ENCODE measurements at regions not wholly inside any gene's neighbourhood (a gene's known extent, or its start where the extent isn't known, plus 50 kb on each side); places are given as distances from the start of the nearest gene placed in this dataset.

- no peak overlapping the region for H3K27ac Mint-ChIP-seq (ENCODE audit: unreplicated experiment)
- peaks cover under 1% of the 10 kb centered on the region for H3K9me3 Mint-ChIP-seq (ENCODE audit: low read depth)
- TF ChIP-seq CTCF (IDR thresholded peaks at IDR 0.05), result no peak
- no peak overlapping the region for H3K4me3 Mint-ChIP-seq (ENCODE audit: unreplicated experiment)
- DNase-seq (ENCODE audit: low spot score), result no peak
- H3K4me1 Mint-ChIP-seq (ENCODE audit: low read depth), result no peaks in the 10 kb centered on the region
- H3K36me3 Mint-ChIP-seq (ENCODE audit: low read depth), result no peaks in the 10 kb centered on the region
- peaks cover 26% of the 10 kb centered on the region for H3K27me3 Mint-ChIP-seq (ENCODE audit: low read depth)
Observed at GRCh38 chr12:3987571-3987970, 114.4 kb upstream of the PARP11 start.

GRCh38 chr12:3980504-3981272 is 107.5 kb upstream of the PARP11 start:
- Mint-ChIP-seq H3K36me3 (ENCODE audit: low read depth) (peaks cover 1% of the 10 kb centered on the region), H3K4me1 (ENCODE audit: low read depth) (no peaks in the 10 kb centered on the region), H3K27ac (ENCODE audit: unreplicated experiment) (no peak overlapping the region), H3K27me3 (ENCODE audit: low read depth) (peaks cover 8% of the 10 kb centered on the region), H3K4me3 (ENCODE audit: unreplicated experiment) (no peak overlapping the region), H3K9me3 (ENCODE audit: low read depth) (peaks cover 11% of the 10 kb centered on the region)
- TF ChIP-seq CTCF (IDR thresholded peaks at IDR 0.05), result no peak
- DNase-seq (ENCODE audit: low spot score), result no peak

GRCh38 chr12:3977621-3978020 is 104.4 kb upstream of the PARP11 start:
- H3K4me3 Mint-ChIP-seq (ENCODE audit: unreplicated experiment), result no peak overlapping the region
- DNase-seq (ENCODE audit: low spot score), result no peak
- no peak overlapping the region for H3K27ac Mint-ChIP-seq (ENCODE audit: unreplicated experiment)
- H3K9me3 Mint-ChIP-seq (ENCODE audit: low read depth), result peaks cover 11% of the 10 kb centered on the region
- H3K36me3 Mint-ChIP-seq (ENCODE audit: low read depth), result peaks cover 1% of the 10 kb centered on the region
- H3K4me1 Mint-ChIP-seq (ENCODE audit: low read depth), result no peaks in the 10 kb centered on the region
- TF ChIP-seq CTCF (IDR thresholded peaks at IDR 0.05), result no peak
- peaks cover 8% of the 10 kb centered on the region for H3K27me3 Mint-ChIP-seq (ENCODE audit: low read depth)

GRCh38 chr12:3976351-3976938 is 103.2 kb upstream of the PARP11 start:
- H3K27ac Mint-ChIP-seq (ENCODE audit: unreplicated experiment), result no peak overlapping the region
- peaks cover 5% of the 10 kb centered on the region for H3K9me3 Mint-ChIP-seq (ENCODE audit: low read depth)
- H3K36me3 Mint-ChIP-seq (ENCODE audit: low read depth), result no peaks in the 10 kb centered on the region
- H3K4me1 Mint-ChIP-seq (ENCODE audit: low read depth), result no peaks in the 10 kb centered on the region
- H3K27me3 Mint-ChIP-seq (ENCODE audit: low read depth), result peaks cover 8% of the 10 kb centered on the region
- no peak for TF ChIP-seq CTCF (IDR thresholded peaks at IDR 0.05)
- DNase-seq (ENCODE audit: low spot score), result no peak
- H3K4me3 Mint-ChIP-seq (ENCODE audit: unreplicated experiment), result no peak overlapping the region

- peaks cover 8% of the 10 kb centered on the region for H3K27me3 Mint-ChIP-seq (ENCODE audit: low read depth)
- peaks cover under 1% of the 10 kb centered on the region for H3K9me3 Mint-ChIP-seq (ENCODE audit: low read depth)
- TF ChIP-seq CTCF (IDR thresholded peaks at IDR 0.05), result no peak
- no peak for DNase-seq (ENCODE audit: low spot score)
- H3K4me1 Mint-ChIP-seq (ENCODE audit: low read depth), result no peaks in the 10 kb centered on the region
- no peaks in the 10 kb centered on the region for H3K36me3 Mint-ChIP-seq (ENCODE audit: low read depth)
- H3K4me3 Mint-ChIP-seq (ENCODE audit: unreplicated experiment), result no peak overlapping the region
- H3K27ac Mint-ChIP-seq (ENCODE audit: unreplicated experiment), result no peak overlapping the region
Observed at GRCh38 chr12:3975652-3976051, 102.5 kb upstream of the PARP11 start.
